ENCODE measurements at regions not wholly inside any gene's neighbourhood (a gene's known extent, or its start where the extent isn't known, plus 50 kb on each side); places are given as distances from the start of the nearest gene placed in this dataset.

GRCh38 chr12:67434671-67435370 lies 165.7 kb downstream of the CAND1 start:
- Mint-ChIP-seq H3K36me3 (ENCODE audit: low read depth) (no peaks in the 10 kb centered on the region), H3K27ac (no peak overlapping the region), H3K4me1 (peaks cover 11% of the 10 kb centered on the region), H3K9me3 (peaks cover 10% of the 10 kb centered on the region), H3K27me3 (peaks cover 8% of the 10 kb centered on the region), H3K4me3 (no peak overlapping the region)
- DNase-seq: no peak
- intact Hi-C loops (cut with micrococcal nuclease): no loop called here

GRCh38 chr12:67436230-67436629 lies 167.1 kb downstream of the CAND1 start:
- H3K27me3 Mint-ChIP-seq: peaks cover 8% of the 10 kb centered on the region
- no peak overlapping the region for H3K27ac Mint-ChIP-seq
- peaks cover 10% of the 10 kb centered on the region for H3K9me3 Mint-ChIP-seq
- peaks cover 12% of the 10 kb centered on the region for H3K4me1 Mint-ChIP-seq
- no peak for DNase-seq
- H3K4me3 Mint-ChIP-seq: no peak overlapping the region
- intact Hi-C loops (cut with micrococcal nuclease): no loop called here
- H3K36me3 Mint-ChIP-seq (ENCODE audit: low read depth): no peaks in the 10 kb centered on the region

GRCh38 chr12:67437011-67437410 lies 167.9 kb downstream of the CAND1 start:
- H3K27me3 Mint-ChIP-seq: peaks cover 6% of the 10 kb centered on the region
- peaks cover 12% of the 10 kb centered on the region for H3K9me3 Mint-ChIP-seq
- intact Hi-C loops (cut with micrococcal nuclease): no loop called here
- H3K4me3 Mint-ChIP-seq: no peak overlapping the region
- H3K27ac Mint-ChIP-seq: no peak overlapping the region
- no peak for DNase-seq
- H3K36me3 Mint-ChIP-seq (ENCODE audit: low read depth): no peaks in the 10 kb centered on the region
- H3K4me1 Mint-ChIP-seq: peaks cover 17% of the 10 kb centered on the region

GRCh38 chr12:67439611-67440010 lies 170.5 kb downstream of the CAND1 start:
- Mint-ChIP-seq H3K4me3 (no peak overlapping the region), H3K36me3 (ENCODE audit: low read depth) (no peaks in the 10 kb centered on the region), H3K27me3 (peaks cover 11% of the 10 kb centered on the region), H3K9me3 (peaks cover 12% of the 10 kb centered on the region), H3K27ac (no peak overlapping the region), H3K4me1 (peaks cover 15% of the 10 kb centered on the region)
- DNase-seq: no peak
- intact Hi-C loops (cut with micrococcal nuclease): loop anchor here (5.0 to 10.0 kb wide), 3 partner anchors 175 to 363 kb away; partner anchors contain the start of gene CAND1

GRCh38 chr12:67441736-67442346 lies 172.7 kb downstream of the CAND1 start:
- H3K9me3 Mint-ChIP-seq: peaks cover 12% of the 10 kb centered on the region
- no peak overlapping the region for H3K4me3 Mint-ChIP-seq
- no peaks in the 10 kb centered on the region for H3K36me3 Mint-ChIP-seq (ENCODE audit: low read depth)
- peaks cover 12% of the 10 kb centered on the region for H3K4me1 Mint-ChIP-seq
- H3K27me3 Mint-ChIP-seq: peaks cover 13% of the 10 kb centered on the region
- no peak overlapping the region for H3K27ac Mint-ChIP-seq
- peak; percentile 93 for DNase-seq
- intact Hi-C loops (cut with micrococcal nuclease): loop anchor here (1.0 to 10.0 kb wide), 5 partner anchors 86 to 360 kb away; partner anchors contain the start of gene CAND1

- Mint-ChIP-seq H3K27ac (no peak overlapping the region), H3K36me3 (ENCODE audit: low read depth) (no peaks in the 10 kb centered on the region), H3K9me3 (peaks cover 10% of the 10 kb centered on the region), H3K27me3 (peaks cover 13% of the 10 kb centered on the region), H3K4me1 (peaks cover 12% of the 10 kb centered on the region), H3K4me3 (no peak overlapping the region)
- DNase-seq: no peak
- intact Hi-C loops (cut with micrococcal nuclease): loop anchor here (2.0 to 10.0 kb wide), 4 partner anchors 136 to 360 kb away; partner anchors contain the start of gene CAND1
These were observed 173.2 kb downstream of the CAND1 start for GRCh38 chr12:67442347-67442841.

- Mint-ChIP-seq H3K4me1 (peaks cover 14% of the 10 kb centered on the region), H3K36me3 (ENCODE audit: low read depth) (no peaks in the 10 kb centered on the region), H3K27me3 (peaks cover 15% of the 10 kb centered on the region), H3K27ac (no peak overlapping the region), H3K9me3 (peaks cover 7% of the 10 kb centered on the region), H3K4me3 (no peak overlapping the region)
- intact Hi-C loops (cut with micrococcal nuclease): loop anchor here (2.0 to 10.0 kb wide), 4 partner anchors 136 to 359 kb away; partner anchors contain the start of gene CAND1
- no peak for DNase-seq
These were observed 173.7 kb downstream of the CAND1 start for GRCh38 chr12:67442896-67443295.

GRCh38 chr12:67444542-67444941 lies 175.4 kb downstream of the CAND1 start:
- H3K27me3 Mint-ChIP-seq: peaks cover 15% of the 10 kb centered on the region
- peaks cover 11% of the 10 kb centered on the region for H3K9me3 Mint-ChIP-seq
- intact Hi-C loops (cut with micrococcal nuclease): loop anchor here (5.0 to 10.0 kb wide), 3 partner anchors 180 to 358 kb away; partner anchors contain the start of gene CAND1
- peaks cover 1% of the 10 kb centered on the region for H3K36me3 Mint-ChIP-seq (ENCODE audit: low read depth)
- peaks cover 21% of the 10 kb centered on the region for H3K4me1 Mint-ChIP-seq
- no peak overlapping the region for H3K4me3 Mint-ChIP-seq
- no peak overlapping the region for H3K27ac Mint-ChIP-seq
- no peak for DNase-seq

GRCh38 chr12:67446716-67447115 lies 177.6 kb downstream of the CAND1 start:
- Mint-ChIP-seq H3K4me3 (no peak overlapping the region), H3K27me3 (peaks cover 15% of the 10 kb centered on the region), H3K27ac (peak overlapping the region; percentile 9), H3K36me3 (ENCODE audit: low read depth) (peaks cover 7% of the 10 kb centered on the region), H3K4me1 (peaks cover 33% of the 10 kb centered on the region), H3K9me3 (peaks cover 27% of the 10 kb centered on the region)
- intact Hi-C loops (cut with micrococcal nuclease): loop anchor here (5.0 to 10.0 kb wide), 2 partner anchors 182 to 496 kb away; partner anchors contain the start of gene CAND1
- DNase-seq: no peak

- Mint-ChIP-seq H3K4me3 (no peak overlapping the region), H3K27me3 (peaks cover 16% of the 10 kb centered on the region), H3K4me1 (peaks cover 37% of the 10 kb centered on the region), H3K27ac (no peak overlapping the region), H3K36me3 (ENCODE audit: low read depth) (peaks cover 7% of the 10 kb centered on the region), H3K9me3 (peaks cover 27% of the 10 kb centered on the region)
- intact Hi-C loops (cut with micrococcal nuclease): loop anchor here (5.0 to 10.0 kb wide), 2 partner anchors 182 to 495 kb away; partner anchors contain the start of gene CAND1
- DNase-seq: no peak
These were observed 178.0 kb downstream of the CAND1 start for GRCh38 chr12:67447180-67447579.

GRCh38 chr12:67449591-67450052 lies 180.5 kb downstream of the CAND1 start:
- intact Hi-C loops (cut with micrococcal nuclease): loop anchor here (5.0 to 10.0 kb wide), 4 partner anchors 183 to 493 kb away; partner anchors contain the start of genes CAND1 and DYRK2
- Mint-ChIP-seq H3K4me1 (peaks cover 46% of the 10 kb centered on the region), H3K4me3 (peak overlapping the region; percentile 53), H3K27me3 (peaks cover 29% of the 10 kb centered on the region), H3K27ac (peak overlapping the region; percentile 54), H3K36me3 (ENCODE audit: low read depth) (peaks cover 7% of the 10 kb centered on the region), H3K9me3 (peaks cover 36% of the 10 kb centered on the region)
- peak; percentile 71 for DNase-seq

- peaks cover 46% of the 10 kb centered on the region for H3K4me1 Mint-ChIP-seq
- peaks cover 7% of the 10 kb centered on the region for H3K36me3 Mint-ChIP-seq (ENCODE audit: low read depth)
- intact Hi-C loops (cut with micrococcal nuclease): loop anchor here (5.0 kb wide), 2 partner anchors 182 to 197 kb away; partner anchors contain the start of gene DYRK2
- peaks cover 34% of the 10 kb centered on the region for H3K27me3 Mint-ChIP-seq
- H3K9me3 Mint-ChIP-seq: peaks cover 36% of the 10 kb centered on the region
- DNase-seq: no peak
- H3K4me3 Mint-ChIP-seq: no peak overlapping the region
- peak overlapping the region; percentile 54 for H3K27ac Mint-ChIP-seq
These were observed 181.3 kb downstream of the CAND1 start for GRCh38 chr12:67450441-67450840.

GRCh38 chr12:67451206-67451605 lies 182.0 kb downstream of the CAND1 start:
- peaks cover 46% of the 10 kb centered on the region for H3K4me1 Mint-ChIP-seq

More at GRCh38 chr12:67451206-67451605, 182.0 kb downstream of the CAND1 start:
- intact Hi-C loops (cut with micrococcal nuclease): loop anchor here (5.0 kb wide), 2 partner anchors 181 to 196 kb away; partner anchors contain the start of gene DYRK2
- peaks cover 7% of the 10 kb centered on the region for H3K36me3 Mint-ChIP-seq (ENCODE audit: low read depth)
- H3K27me3 Mint-ChIP-seq: peaks cover 38% of the 10 kb centered on the region
- no peak overlapping the region for H3K27ac Mint-ChIP-seq
- peaks cover 36% of the 10 kb centered on the region for H3K9me3 Mint-ChIP-seq
- H3K4me3 Mint-ChIP-seq: no peak overlapping the region
- DNase-seq: no peak
